Spleen (tissue), 11 donors: ENCODE measurements at regions not wholly inside any gene's neighbourhood (a gene's known extent, or its start where the extent isn't known, plus 50 kb on each side); places are given as distances from the start of the nearest gene placed in this dataset.

ENCODE experiments used
- DNase-seq: peaks from one replicate; pipeline ENCODE4 v3.0.0-alpha.2; 2020
- H3K27ac ChIP-seq, 8 donors: fragments of 200-600 bp; sonication (generic) in 7 of 8; 1 replicate in 4 of 8; 2 replicates in 4 of 8; pipeline versions ENCODE4 v1.5.0 to v1.8.0; 2016 to 2021; ENCODE audit warnings: inconsistent platforms in 4 of 8, mild to moderate bottlenecking in 4 of 8, moderate library complexity in 1 of 8
- H3K27me3 ChIP-seq, 7 donors: fragments of 200-600 bp; sonication (generic) in 6 of 7; replicated peaks in 1 of 7; 1 replicate in 4 of 7; 2 replicates in 3 of 7; pipeline versions ENCODE4 v1.5.0 to v1.8.0; 2016 to 2021; ENCODE audit warnings: inconsistent platforms in 3 of 7, mild to moderate bottlenecking in 1 of 7
- H3K36me3 ChIP-seq, 6 donors: fragments of 200-600 bp; sonication (generic) in 5 of 6; 1 replicate in 4 of 6; 2 replicates in 2 of 6; pipeline versions ENCODE4 v1.5.0 to v1.8.0; 2016 to 2021; ENCODE audit warnings: inconsistent platforms in 2 of 6
- H3K4me1 ChIP-seq, 6 donors: fragments of 200-600 bp; sonication (generic) in 5 of 6; 1 replicate in 3 of 6; 2 replicates in 3 of 6; pipeline versions ENCODE4 v1.5.0 to v1.8.0; 2016 to 2021; ENCODE audit warnings: inconsistent platforms in 3 of 6
- H3K4me3 ChIP-seq, 8 donors: fragments of 200-600 bp; sonication (generic) in 7 of 8; 1 replicate in 4 of 8; 2 replicates in 4 of 8; pipeline versions ENCODE4 v1.5.0 to v1.8.0; 2016 to 2021; ENCODE audit warnings: inconsistent platforms in 4 of 8, mild to moderate bottlenecking in 4 of 8, moderate library complexity in 2 of 8
- H3K9me3 ChIP-seq, 8 donors: fragments of 200-600 bp; sonication (generic) in 7 of 8; 1 replicate in 4 of 8; 2 replicates in 4 of 8; pipeline versions ENCODE4 v1.5.0 to v1.8.0; 2016 to 2021; ENCODE audit warnings: inconsistent platforms in 4 of 8
- POLR2A ChIP-seq, 3 donors: fragments of 450-650 bp; IDR thresholded peaks; one replicate each; pipeline ENCODE4 v1.5.1; 2017; ENCODE audit warnings: antibody characterized with exemption in 3 of 3, mild to moderate bottlenecking in 1 of 3
- POLR2AphosphoS5 ChIP-seq, 3 donors: sonication (generic); formaldehyde crosslinking; IDR thresholded peaks; one replicate each; pipeline ENCODE4 v1.5.1; 2017; ENCODE audit warnings: antibody characterized with exemption in 3 of 3
- WGBS, 5 donors: extraction: QIAGEN DNeasy Blood & Tissue Kit in 3 of 5; methylation state at CpG; one replicate each; pipeline versions ENCODE4 v1.1.5 to v1.1.7; 2013 to 2018; 5-methylcytosine and 5-hydroxymethylcytosine counted together
- intact Hi-C: fragments of 100-400 bp; cut with DNase I; formaldehyde crosslinking; loops from one replicate; pipeline ENCODE4 v1.15.0; 2023; ENCODE audit warnings: low total_unique reads
- TF ChIP-seq, protein P1 (sequence below), 11 experiments: fragments of 200-600 bp in 7 of 11; fragments of 450-650 bp in 4 of 11; sonication (generic) in 4 of 11; IDR thresholded peaks in 8 of 11; conservative IDR thresholded peaks in 3 of 11; 1 replicate in 7 of 11; 2 replicates in 4 of 11; pipeline versions ENCODE4 v1.4.0 to v1.8.0; 2016 to 2021; ENCODE audit warnings: antibody characterized with exemption in 11 of 11, inconsistent platforms in 4 of 11, mild to moderate bottlenecking in 1 of 11
- donor health status: healthy with polysubstance abuse.
- donor health status: DM: no; HTN: no; CAD: no; lungs with moderate emphysema.
- donor health status: DM: no; HTN: no; CAD: no.
- donor health status: Bipolar disorder and iron deficiency.
- donor health status: healthy.
- donor health status: DM: no; HTN: no; CAD: no.
- donor health status: DM: yes; HTN: yes; CAD: no.

DNA sequence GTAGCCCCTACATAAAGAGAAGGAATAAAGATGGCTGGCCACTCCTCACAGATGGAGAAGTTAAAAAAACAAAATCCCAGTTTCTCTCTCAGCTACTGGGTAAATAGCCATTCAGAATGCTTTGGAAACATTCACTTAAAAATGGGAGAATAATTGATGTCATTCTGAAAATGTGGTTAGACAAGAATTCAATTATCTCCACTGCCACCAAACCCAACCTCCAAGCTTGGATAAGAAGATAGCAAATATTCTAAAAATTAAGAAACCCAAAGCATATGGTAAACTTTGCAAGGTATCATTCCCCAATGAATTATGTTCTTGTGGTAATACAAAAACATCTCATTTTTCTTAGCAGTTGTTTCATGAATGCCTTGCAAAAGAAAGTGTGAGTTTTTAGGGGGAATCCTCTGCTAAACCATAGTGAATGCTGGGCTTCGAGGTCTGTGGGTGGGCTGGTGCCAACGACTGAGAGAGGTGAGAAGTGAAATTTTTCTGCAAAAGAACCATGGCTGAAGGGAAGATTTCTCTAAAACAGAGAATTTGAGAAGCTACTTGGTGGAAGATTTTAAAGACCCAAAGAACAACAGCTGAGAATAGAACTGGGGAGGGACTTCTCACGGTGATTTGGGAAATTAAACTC lies 497.9 kb upstream of the JARID2 start:
- intact Hi-C loops = no loop called here
- WGBS, 5 donors = 55 to 65% (median 62%) methylated on average over 3 of the region's 3 CpGs
- no peak for TF ChIP-seq POLR2AphosphoS5 (IDR thresholded peaks at IDR 0.05)
- TF ChIP-seq POLR2A (IDR thresholded peaks at IDR 0.05) = no peak
- TF ChIP-seq, protein P1, sequence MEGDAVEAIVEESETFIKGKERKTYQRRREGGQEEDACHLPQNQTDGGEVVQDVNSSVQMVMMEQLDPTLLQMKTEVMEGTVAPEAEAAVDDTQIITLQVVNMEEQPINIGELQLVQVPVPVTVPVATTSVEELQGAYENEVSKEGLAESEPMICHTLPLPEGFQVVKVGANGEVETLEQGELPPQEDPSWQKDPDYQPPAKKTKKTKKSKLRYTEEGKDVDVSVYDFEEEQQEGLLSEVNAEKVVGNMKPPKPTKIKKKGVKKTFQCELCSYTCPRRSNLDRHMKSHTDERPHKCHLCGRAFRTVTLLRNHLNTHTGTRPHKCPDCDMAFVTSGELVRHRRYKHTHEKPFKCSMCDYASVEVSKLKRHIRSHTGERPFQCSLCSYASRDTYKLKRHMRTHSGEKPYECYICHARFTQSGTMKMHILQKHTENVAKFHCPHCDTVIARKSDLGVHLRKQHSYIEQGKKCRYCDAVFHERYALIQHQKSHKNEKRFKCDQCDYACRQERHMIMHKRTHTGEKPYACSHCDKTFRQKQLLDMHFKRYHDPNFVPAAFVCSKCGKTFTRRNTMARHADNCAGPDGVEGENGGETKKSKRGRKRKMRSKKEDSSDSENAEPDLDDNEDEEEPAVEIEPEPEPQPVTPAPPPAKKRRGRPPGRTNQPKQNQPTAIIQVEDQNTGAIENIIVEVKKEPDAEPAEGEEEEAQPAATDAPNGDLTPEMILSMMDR (IDR thresholded peaks at IDR 0.05 in 8 of 11, conservative IDR thresholded peaks at IDR 0.05 in 3 of 11) = no peak
- Histone ChIP-seq H3K4me1 (peaks cover 0 to 24% (median 1%) of the 10 kb centered on the region in 6 donors), H3K36me3 (no peaks in the 10 kb centered on the region), H3K27me3 (no peaks in the 10 kb centered on the region), H3K27ac (no peak overlapping the region), H3K9me3 (no peaks in the 10 kb centered on the region), H3K4me3 (no peak overlapping the region)
- no peak for DNase-seq

DNA sequence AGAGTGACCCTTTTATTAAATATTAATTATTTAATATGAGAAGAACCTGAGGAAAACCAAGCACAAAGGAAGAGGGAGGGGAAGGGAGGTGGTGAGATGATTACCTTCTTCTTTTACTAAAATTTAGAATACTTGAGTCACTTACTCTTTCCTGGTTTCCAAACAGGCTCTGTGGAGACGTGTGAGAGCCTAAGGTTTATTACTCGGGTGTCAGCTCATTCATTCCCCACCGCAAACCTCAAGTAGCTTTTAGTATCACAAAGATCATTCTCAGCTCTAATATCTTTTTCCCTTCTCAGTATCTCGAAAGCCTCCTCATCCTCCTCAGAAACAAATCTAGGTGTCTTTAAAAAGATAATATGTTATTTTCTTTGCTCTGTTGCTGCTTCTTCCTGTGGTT lies 497.2 kb upstream of the JARID2 start:
- TF ChIP-seq POLR2A (IDR thresholded peaks at IDR 0.05) (no peak), POLR2AphosphoS5 (IDR thresholded peaks at IDR 0.05) (no peak)
- TF ChIP-seq, protein P1 (IDR thresholded peaks at IDR 0.05 in 8 of 11, conservative IDR thresholded peaks at IDR 0.05 in 3 of 11) = no peak
- Histone ChIP-seq H3K36me3 (no peaks in the 10 kb centered on the region), H3K27ac (no peak overlapping the region), H3K9me3 (no peaks in the 10 kb centered on the region), H3K4me1 (peaks cover 0 to 18% (median 1%) of the 10 kb centered on the region in 6 donors), H3K27me3 (no peaks in the 10 kb centered on the region), H3K4me3 (no peak overlapping the region)
- no peak for DNase-seq
- WGBS, 5 donors = 63 to 71% (median 66%) methylated on average over 4 of the region's 4 CpGs
- intact Hi-C loops = no loop called here

DNA sequence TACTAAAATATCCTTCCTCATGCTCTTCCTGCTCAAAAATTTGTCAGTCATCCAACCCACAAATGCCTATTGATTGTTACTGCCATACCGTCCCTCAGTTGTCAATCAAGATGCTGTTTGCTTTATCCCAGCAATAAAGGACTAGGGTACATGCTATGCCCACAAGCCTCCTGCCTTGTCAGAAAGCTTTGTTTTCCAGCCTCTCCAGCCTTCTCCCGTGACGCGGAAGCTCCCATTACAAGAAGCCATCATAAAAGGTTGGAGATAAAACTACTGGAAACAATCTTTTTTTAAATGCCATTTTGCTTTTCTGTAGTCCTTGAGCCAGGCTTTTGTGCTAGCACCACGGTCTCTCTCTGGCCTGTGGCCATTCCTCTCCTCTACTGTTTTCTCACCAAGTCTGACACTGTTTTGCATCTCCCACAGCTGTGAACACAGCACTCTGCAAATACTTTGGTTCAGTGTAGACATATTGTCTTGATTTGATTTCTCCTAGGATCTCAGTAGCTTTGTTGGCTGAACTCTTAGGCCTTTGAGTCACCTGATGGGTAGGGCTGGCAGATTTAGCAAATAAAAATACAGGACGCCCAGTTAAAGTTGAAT lies 495.7 kb upstream of the JARID2 start:
- TF ChIP-seq, protein P1 (IDR thresholded peaks at IDR 0.05 in 8 of 11, conservative IDR thresholded peaks at IDR 0.05 in 3 of 11) = no peak
- TF ChIP-seq POLR2A (IDR thresholded peaks at IDR 0.05) (no peak), POLR2AphosphoS5 (IDR thresholded peaks at IDR 0.05) (no peak)
- WGBS, 5 donors = 91 to 96% (median 95%) methylated on average over 6 of the region's 6 CpGs
- Histone ChIP-seq H3K4me1 (peaks cover 0 to 12% (median 0%) of the 10 kb centered on the region in 6 donors), H3K27me3 (no peaks in the 10 kb centered on the region), H3K9me3 (no peaks in the 10 kb centered on the region), H3K36me3 (no peaks in the 10 kb centered on the region), H3K27ac (no peak overlapping the region), H3K4me3 (no peak overlapping the region)
- no peak for DNase-seq
- intact Hi-C loops = no loop called here

DNA sequence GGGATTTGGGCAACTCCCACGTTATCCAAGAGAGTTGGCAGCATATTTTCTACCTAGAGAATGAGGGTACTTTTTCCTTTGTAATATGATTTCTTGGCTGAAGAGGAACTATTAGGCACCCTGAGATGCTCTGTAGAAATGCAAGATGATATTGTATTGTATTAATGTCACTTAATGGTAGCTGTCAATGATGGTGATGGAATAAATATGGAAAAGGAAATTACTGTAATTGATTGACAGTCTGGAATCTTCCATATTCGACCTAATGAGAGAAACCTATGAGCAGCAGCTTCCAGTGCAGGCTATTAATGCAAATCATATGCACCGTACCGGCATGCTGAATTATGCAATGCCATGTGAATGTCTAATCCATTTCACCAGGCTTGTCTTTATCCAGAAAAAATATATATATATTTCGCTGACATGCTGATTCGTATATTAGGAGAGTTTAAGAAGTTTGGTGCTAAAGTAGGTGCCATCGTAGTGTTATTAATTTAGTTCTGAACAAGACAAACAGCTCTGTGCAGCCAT lies 494.2 kb upstream of the JARID2 start:
- no peaks in the 10 kb centered on the region for H3K36me3 ChIP-seq
- TF ChIP-seq, protein P1 (IDR thresholded peaks at IDR 0.05 in 8 of 11, conservative IDR thresholded peaks at IDR 0.05 in 3 of 11) = no peak
- TF ChIP-seq POLR2AphosphoS5 (IDR thresholded peaks at IDR 0.05) (no peak), POLR2A (IDR thresholded peaks at IDR 0.05) (no peak)
- no peak overlapping the region for H3K27ac ChIP-seq
- WGBS, 5 donors = 70 to 88% (median 74%) methylated on average over 7 of the region's 7 CpGs
- no peaks in the 10 kb centered on the region for H3K27me3 ChIP-seq
- H3K4me1 ChIP-seq = peaks cover 0 to 12% (median 0%) of the 10 kb centered on the region in 6 donors
- DNase-seq = no peak
- no peaks in the 10 kb centered on the region for H3K9me3 ChIP-seq
- no peak overlapping the region for H3K4me3 ChIP-seq
- intact Hi-C loops = no loop called here
